ENCODE measurements at regions not wholly inside any gene's neighbourhood (a gene's known extent, or its start where the extent isn't known, plus 50 kb on each side); places are given as distances from the start of the nearest gene placed in this dataset.

DNA sequence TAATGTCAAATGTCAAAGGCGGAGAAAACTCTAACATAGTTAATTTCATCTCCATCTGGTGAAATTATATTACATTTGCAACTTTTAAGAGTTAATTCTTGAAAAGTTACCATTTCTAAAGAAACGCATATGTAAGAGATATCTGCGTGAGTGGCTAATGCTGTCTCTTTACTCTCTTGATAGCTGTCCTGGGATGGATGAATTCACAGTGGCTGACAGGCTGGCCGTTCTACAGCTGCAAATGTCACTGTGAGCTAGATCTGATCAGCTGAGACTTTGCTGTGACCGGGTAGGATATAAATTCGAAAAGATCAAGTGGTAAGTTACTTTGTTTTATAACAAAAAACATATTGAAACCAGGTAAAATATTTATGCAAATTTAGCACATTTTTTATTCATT, 557.1 kb upstream of the DDX18 start:
- no peak for DNase-seq
- no peak overlapping the region for H3K27ac ChIP-seq (ENCODE audit: low read length)
- H3K4me3 ChIP-seq (ENCODE audit: low read length), result no peak overlapping the region
- H3K4me1 ChIP-seq (ENCODE audit: control insufficient read depth, insufficient read depth, low read length), result no peaks in the 10 kb centered on the region
- H3K9me3 ChIP-seq (ENCODE audit: control insufficient read depth, low read depth, low read length), result no peaks in the 10 kb centered on the region
- 91% methylated on average over 4 of the region's 6 CpGs for WGBS (ENCODE audit: insufficient coverage, low lambda C conversion rate)
- H3K36me3 ChIP-seq (ENCODE audit: control insufficient read depth, insufficient read depth, low read length), result no peaks in the 10 kb centered on the region
- no peaks in the 10 kb centered on the region for H3K27me3 ChIP-seq (ENCODE audit: control insufficient read depth, insufficient read depth, low read length)

DNA sequence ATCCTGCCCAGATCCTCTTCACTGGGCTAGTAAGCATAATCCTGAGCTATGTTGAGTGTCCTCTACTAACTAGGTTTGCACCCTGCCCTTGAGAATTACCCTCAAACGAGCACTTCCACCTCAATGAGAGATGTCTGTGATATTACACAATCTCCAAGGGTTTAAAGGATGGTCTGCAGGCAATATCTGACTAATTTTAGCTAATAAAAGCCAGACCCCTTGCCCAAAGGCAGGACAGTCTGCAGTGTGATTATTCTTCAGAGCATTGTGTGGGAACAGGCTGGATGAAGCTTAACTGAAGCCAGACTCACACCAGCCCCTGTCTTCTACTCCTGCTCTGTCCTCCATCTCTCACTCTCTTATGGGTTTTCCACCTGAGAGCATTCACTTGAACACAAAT, 544.9 kb upstream of the DDX18 start:
- Histone ChIP-seq H3K4me3 (ENCODE audit: low read length) (no peak overlapping the region), H3K36me3 (ENCODE audit: control insufficient read depth, insufficient read depth, low read length) (no peaks in the 10 kb centered on the region), H3K27ac (ENCODE audit: low read length) (no peak overlapping the region), H3K27me3 (ENCODE audit: control insufficient read depth, insufficient read depth, low read length) (no peaks in the 10 kb centered on the region), H3K9me3 (ENCODE audit: control insufficient read depth, low read depth, low read length) (no peaks in the 10 kb centered on the region), H3K4me1 (ENCODE audit: control insufficient read depth, insufficient read depth, low read length) (no peaks in the 10 kb centered on the region)
- DNase-seq, result no peak
- no CpG with 5 or more reads among the region's 1 CpG for WGBS (ENCODE audit: insufficient coverage, low lambda C conversion rate)

GRCh38 chr2:117271631-117272030, 542.9 kb upstream of the DDX18 start:
- DNase-seq, result peak in 1 of 2 donors; percentile 3
- Histone ChIP-seq H3K4me1 (ENCODE audit: control insufficient read depth, insufficient read depth, low read length) (no peaks in the 10 kb centered on the region), H3K27ac (ENCODE audit: low read length) (no peak overlapping the region), H3K27me3 (ENCODE audit: control insufficient read depth, insufficient read depth, low read length) (no peaks in the 10 kb centered on the region), H3K36me3 (ENCODE audit: control insufficient read depth, insufficient read depth, low read length) (no peaks in the 10 kb centered on the region), H3K4me3 (ENCODE audit: low read length) (no peak overlapping the region), H3K9me3 (ENCODE audit: control insufficient read depth, low read depth, low read length) (no peaks in the 10 kb centered on the region)
- 20% methylated on average over 1 of the region's 1 CpG for WGBS (ENCODE audit: insufficient coverage, low lambda C conversion rate)

DNA sequence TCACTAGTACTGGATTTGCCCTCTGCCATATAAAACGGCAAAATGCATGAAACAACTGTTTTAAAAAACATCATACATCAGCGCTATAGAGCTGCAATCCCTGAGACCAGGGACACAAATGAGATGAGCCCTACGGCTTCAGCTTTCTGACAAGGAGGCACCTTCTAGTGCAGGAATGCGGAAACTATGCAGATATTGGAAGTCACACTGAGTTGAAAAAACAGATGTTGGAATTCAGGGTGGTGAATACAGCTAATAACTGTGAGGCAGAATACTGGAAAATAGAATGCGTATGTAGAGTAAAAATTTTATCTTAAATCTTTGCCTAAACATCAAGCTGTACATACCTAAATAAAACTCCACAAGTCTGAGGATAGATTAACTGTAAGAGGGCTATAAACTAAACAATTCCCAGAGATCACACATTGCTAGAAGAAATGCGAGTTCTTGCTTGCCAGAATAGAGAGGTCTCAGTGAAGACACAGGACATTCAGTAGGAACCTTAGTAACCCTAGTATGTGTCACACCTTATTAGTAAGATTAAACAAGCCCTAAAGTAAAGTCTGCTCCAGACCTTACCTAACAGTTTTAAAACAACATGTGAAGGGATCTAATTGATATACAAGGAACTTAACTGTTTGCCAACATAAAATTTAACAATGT, 541.4 kb upstream of the DDX18 start:
- no peaks in the 10 kb centered on the region for H3K9me3 ChIP-seq (ENCODE audit: control insufficient read depth, low read depth, low read length)
- 100% methylated on average over 1 of the region's 6 CpGs for WGBS (ENCODE audit: insufficient coverage, low lambda C conversion rate)

GRCh38 chr2:117293012-117293411, 521.5 kb upstream of the DDX18 start:
- no peak for DNase-seq
- H3K27ac ChIP-seq (ENCODE audit: low read length), result no peak overlapping the region
- no peaks in the 10 kb centered on the region for H3K9me3 ChIP-seq (ENCODE audit: control insufficient read depth, low read depth, low read length)
- no CpG with 5 or more reads among the region's 1 CpG for WGBS (ENCODE audit: insufficient coverage, low lambda C conversion rate)
- no peaks in the 10 kb centered on the region for H3K27me3 ChIP-seq (ENCODE audit: control insufficient read depth, insufficient read depth, low read length)
- H3K4me1 ChIP-seq (ENCODE audit: control insufficient read depth, insufficient read depth, low read length), result no peaks in the 10 kb centered on the region
- H3K4me3 ChIP-seq (ENCODE audit: low read length), result no peak overlapping the region
- no peaks in the 10 kb centered on the region for H3K36me3 ChIP-seq (ENCODE audit: control insufficient read depth, insufficient read depth, low read length)

More for the DNA sequence above, 541.4 kb upstream of the DDX18 start:
- DNase-seq, result no peak
- Histone ChIP-seq H3K36me3 (ENCODE audit: control insufficient read depth, insufficient read depth, low read length) (no peaks in the 10 kb centered on the region), H3K4me3 (ENCODE audit: low read length) (no peak overlapping the region), H3K27me3 (ENCODE audit: control insufficient read depth, insufficient read depth, low read length) (no peaks in the 10 kb centered on the region), H3K4me1 (ENCODE audit: control insufficient read depth, insufficient read depth, low read length) (no peaks in the 10 kb centered on the region), H3K27ac (ENCODE audit: low read length) (no peak overlapping the region)

GRCh38 chr2:117299451-117299850, 515.0 kb upstream of the DDX18 start:
- H3K9me3 ChIP-seq (ENCODE audit: control insufficient read depth, low read depth, low read length), result no peaks in the 10 kb centered on the region
- no peaks in the 10 kb centered on the region for H3K4me1 ChIP-seq (ENCODE audit: control insufficient read depth, insufficient read depth, low read length)
- no peak overlapping the region for H3K4me3 ChIP-seq (ENCODE audit: low read length)
- WGBS (ENCODE audit: insufficient coverage, low lambda C conversion rate), result no CpG with 5 or more reads among the region's 2 CpGs
- no peaks in the 10 kb centered on the region for H3K36me3 ChIP-seq (ENCODE audit: control insufficient read depth, insufficient read depth, low read length)
- no peak for DNase-seq
- H3K27me3 ChIP-seq (ENCODE audit: control insufficient read depth, insufficient read depth, low read length), result no peaks in the 10 kb centered on the region
- H3K27ac ChIP-seq (ENCODE audit: low read length), result no peak overlapping the region

DNA sequence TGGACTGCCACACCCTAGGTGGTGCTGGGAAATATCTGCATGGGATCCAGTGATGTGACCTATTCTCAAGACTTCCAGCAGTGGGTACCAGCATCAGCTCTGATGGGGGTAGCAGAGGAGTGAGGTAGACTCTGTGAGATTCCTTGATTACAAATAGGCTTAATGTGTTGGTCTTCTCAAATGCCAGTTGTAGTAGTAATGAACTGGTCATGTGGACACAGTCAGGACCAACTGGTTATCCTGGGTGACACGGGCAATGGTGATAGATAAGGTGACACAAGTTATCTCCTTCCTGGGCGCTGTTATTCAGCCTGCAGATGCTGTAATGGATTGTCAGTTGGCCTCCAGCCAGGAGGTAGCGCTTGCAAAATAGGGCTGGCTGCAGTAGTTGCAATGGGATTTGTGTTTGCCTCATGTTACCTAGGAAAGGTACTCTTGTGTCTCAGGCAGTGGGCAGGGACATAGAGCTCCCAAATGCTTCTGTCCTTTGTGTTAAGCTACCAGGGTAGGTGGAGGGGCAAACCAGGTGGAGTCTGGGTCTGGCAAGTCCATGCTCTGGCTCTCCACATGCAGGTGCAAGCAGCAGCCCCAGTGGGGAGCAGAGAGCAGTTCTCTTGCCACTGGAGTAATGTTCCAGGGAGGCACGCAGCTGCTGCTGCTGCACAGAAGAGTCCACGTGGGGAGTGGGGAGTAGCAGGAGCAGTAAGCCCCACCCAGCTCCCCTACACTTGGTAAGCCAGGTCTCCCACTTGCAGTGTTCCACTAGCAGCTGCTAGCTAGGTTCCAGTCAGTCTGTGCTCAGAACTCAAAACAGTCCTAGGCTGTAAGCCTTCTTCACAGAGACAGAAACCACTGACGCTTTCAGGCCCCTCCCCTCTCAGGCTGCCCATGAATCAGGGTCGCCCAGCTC, 505.4 kb upstream of the DDX18 start:
- no peak overlapping the region for H3K27ac ChIP-seq (ENCODE audit: low read length)
- H3K4me1 ChIP-seq (ENCODE audit: control insufficient read depth, insufficient read depth, low read length), result no peaks in the 10 kb centered on the region
- H3K27me3 ChIP-seq (ENCODE audit: control insufficient read depth, insufficient read depth, low read length), result no peaks in the 10 kb centered on the region
- H3K36me3 ChIP-seq (ENCODE audit: control insufficient read depth, insufficient read depth, low read length), result no peaks in the 10 kb centered on the region
- H3K4me3 ChIP-seq (ENCODE audit: low read length), result no peak overlapping the region
- H3K9me3 ChIP-seq (ENCODE audit: control insufficient read depth, low read depth, low read length), result no peaks in the 10 kb centered on the region
- no CpG with 5 or more reads among the region's 7 CpGs for WGBS (ENCODE audit: insufficient coverage, low lambda C conversion rate)
- no peak for DNase-seq

DNA sequence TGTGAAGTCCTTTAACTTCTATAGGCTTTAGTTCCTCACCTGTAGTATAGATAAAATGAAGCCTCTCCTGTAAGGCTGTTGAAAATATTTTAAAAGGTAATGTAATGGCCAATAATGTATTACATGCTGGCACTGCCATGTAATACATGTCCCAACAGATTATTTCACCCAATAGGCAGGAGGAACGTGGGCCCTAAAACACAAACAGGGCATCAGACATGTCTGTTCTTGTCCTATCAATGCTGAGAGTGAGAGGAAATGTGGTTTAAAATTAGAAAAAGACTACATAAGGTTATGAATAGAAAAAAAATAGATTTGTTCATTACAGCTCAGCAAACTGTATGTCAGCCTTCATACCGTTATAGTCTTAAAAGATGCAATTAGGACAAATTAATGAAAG, 492.7 kb upstream of the DDX18 start:
- Histone ChIP-seq H3K36me3 (ENCODE audit: control insufficient read depth, insufficient read depth, low read length) (no peaks in the 10 kb centered on the region), H3K4me1 (ENCODE audit: control insufficient read depth, insufficient read depth, low read length) (no peaks in the 10 kb centered on the region), H3K4me3 (ENCODE audit: low read length) (no peak overlapping the region), H3K27me3 (ENCODE audit: control insufficient read depth, insufficient read depth, low read length) (no peaks in the 10 kb centered on the region), H3K9me3 (ENCODE audit: control insufficient read depth, low read depth, low read length) (no peaks in the 10 kb centered on the region), H3K27ac (ENCODE audit: low read length) (no peak overlapping the region)
- DNase-seq, result no peak
- WGBS (ENCODE audit: insufficient coverage, low lambda C conversion rate), result 92% methylated on average over 2 of the region's 2 CpGs

DNA sequence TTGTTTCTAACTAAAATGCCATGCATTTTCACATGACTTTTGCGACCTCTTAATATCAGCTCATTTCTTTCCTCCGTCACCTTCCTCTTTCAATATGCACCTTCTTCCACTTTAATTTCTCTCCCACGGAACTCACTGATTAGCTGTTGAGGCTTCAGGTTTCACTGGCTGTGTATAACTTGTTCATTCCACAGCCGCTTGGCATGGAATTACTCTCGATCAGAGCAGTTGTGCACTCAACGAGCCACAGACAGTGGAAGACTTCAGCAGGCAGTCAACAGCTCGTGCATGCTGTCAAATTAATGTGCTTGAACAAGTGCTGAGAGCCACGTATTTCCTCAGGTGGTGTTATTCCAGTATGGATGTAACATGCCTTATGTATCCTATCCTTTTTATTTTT, 491.2 kb upstream of the DDX18 start:
- 83% methylated on average over 2 of the region's 8 CpGs for WGBS (ENCODE audit: insufficient coverage, low lambda C conversion rate)
- no peaks in the 10 kb centered on the region for H3K27me3 ChIP-seq (ENCODE audit: control insufficient read depth, insufficient read depth, low read length)
- H3K4me1 ChIP-seq (ENCODE audit: control insufficient read depth, insufficient read depth, low read length), result no peaks in the 10 kb centered on the region
- H3K27ac ChIP-seq (ENCODE audit: low read length), result no peak overlapping the region
- no peaks in the 10 kb centered on the region for H3K36me3 ChIP-seq (ENCODE audit: control insufficient read depth, insufficient read depth, low read length)
- DNase-seq, result no peak
- no peak overlapping the region for H3K4me3 ChIP-seq (ENCODE audit: low read length)
- no peaks in the 10 kb centered on the region for H3K9me3 ChIP-seq (ENCODE audit: control insufficient read depth, low read depth, low read length)

- Histone ChIP-seq H3K27ac (ENCODE audit: low read length) (no peak overlapping the region), H3K36me3 (ENCODE audit: control insufficient read depth, insufficient read depth, low read length) (no peaks in the 10 kb centered on the region), H3K27me3 (ENCODE audit: control insufficient read depth, insufficient read depth, low read length) (no peaks in the 10 kb centered on the region), H3K4me1 (ENCODE audit: control insufficient read depth, insufficient read depth, low read length) (no peaks in the 10 kb centered on the region), H3K4me3 (ENCODE audit: low read length) (no peak overlapping the region), H3K9me3 (ENCODE audit: control insufficient read depth, low read depth, low read length) (no peaks in the 10 kb centered on the region)
- peak in 1 of 2 donors; percentile 39 for DNase-seq
- WGBS (ENCODE audit: insufficient coverage, low lambda C conversion rate), result no CpG with 5 or more reads among the region's 4 CpGs
Measured at GRCh38 chr2:117330641-117331040, 483.9 kb upstream of the DDX18 start.

All from large intestine (tissue), 3 donors.